CD14-positive monocyte (primary cell): ENCODE measurements at regions not wholly inside any gene's neighbourhood (a gene's known extent, or its start where the extent isn't known, plus 50 kb on each side); places are given as distances from the start of the nearest gene placed in this dataset.

Experiments used
- DNase-seq, 3 donors: peaks; one replicate each; pipeline ENCODE4 v3.0.0-alpha.2; 2011 to 2022
- H2AFZ ChIP-seq: 2 replicates; pipeline ENCODE4 v1.6.0; 2012; ENCODE audit warnings: mild to moderate bottlenecking, low read depth, low read length, inconsistent platforms; ENCODE audit not compliant: insufficient read depth, poor library complexity, severe bottlenecking
- H3K27ac ChIP-seq, 2 donors: 1 replicate in 1 of 2; 2 replicates in 1 of 2; pipeline ENCODE4 v1.5.1; 2012 to 2013; ENCODE audit warnings: low read length in 2 of 2, control low read depth in 1 of 2, inconsistent platforms in 1 of 2, low read depth in 1 of 2, mild to moderate bottlenecking in 1 of 2
- H3K27me3 ChIP-seq, 2 donors: one replicate each; pipeline versions ENCODE4 v1.6.0 to v1.6.1; 2011 to 2013; ENCODE audit warnings: low read length in 2 of 2; ENCODE audit not compliant: control insufficient read depth in 2 of 2, insufficient read depth in 2 of 2
- H3K36me3 ChIP-seq, 2 donors: replicated peaks in 1 of 2; 1 replicate in 1 of 2; 2 replicates in 1 of 2; pipeline versions ENCODE4 v1.5.1 to v1.6.1; 2012 to 2013; ENCODE audit warnings: low read length in 2 of 2, control low read depth in 1 of 2, inconsistent platforms in 1 of 2, mild to moderate bottlenecking in 1 of 2; ENCODE audit not compliant: insufficient read depth in 2 of 2, control insufficient read depth in 1 of 2
- H3K4me1 ChIP-seq, 2 donors: 1 replicate in 1 of 2; 2 replicates in 1 of 2; pipeline versions ENCODE4 v1.5.1 to v1.6.1; 2012 to 2013; ENCODE audit warnings: low read length in 2 of 2, control low read depth in 1 of 2, inconsistent platforms in 1 of 2, mild to moderate bottlenecking in 1 of 2, moderate library complexity in 1 of 2; ENCODE audit not compliant: insufficient read depth in 2 of 2, control insufficient read depth in 1 of 2
- H3K4me2 ChIP-seq: replicated peaks from 2 replicates; pipeline ENCODE3; 2012; ENCODE audit warnings: low read length, moderate library complexity, mild to moderate bottlenecking; ENCODE audit not compliant: poor library complexity, severe bottlenecking; ENCODE audit errors: extremely low read depth
- H3K4me3 ChIP-seq, 3 experiments: fragments of 200-600 bp in 1 of 3; sonication (generic) in 1 of 3; replicated peaks in 1 of 3; 1 replicate in 2 of 3; 2 replicates in 1 of 3; pipeline ENCODE4 v1.5.1; 2011 to 2013; ENCODE audit warnings: low read length in 3 of 3, mild to moderate bottlenecking in 3 of 3, control low read depth in 2 of 3, low read depth in 2 of 3, inconsistent platforms in 1 of 3, moderate library complexity in 1 of 3
- H3K79me2 ChIP-seq: 2 replicates; pipeline ENCODE4 v1.6.0; 2012; ENCODE audit warnings: mild to moderate bottlenecking, control low read depth, inconsistent platforms, low read length, moderate library complexity; ENCODE audit not compliant: insufficient read depth
- H3K9ac ChIP-seq: 2 replicates; pipeline ENCODE4 v1.6.0; 2017; ENCODE audit warnings: low read length, mild to moderate bottlenecking; ENCODE audit not compliant: insufficient read depth, poor library complexity, severe bottlenecking
- H3K9me3 ChIP-seq, 2 donors: replicated peaks in 1 of 2; 1 replicate in 1 of 2; 2 replicates in 1 of 2; pipeline versions ENCODE4 v1.5.1 to v1.6.1; 2012 to 2013; ENCODE audit warnings: low read length in 2 of 2, control low read depth in 1 of 2; ENCODE audit not compliant: control insufficient read depth in 1 of 2, insufficient read depth in 1 of 2
- H4K20me1 ChIP-seq: 2 replicates; pipeline ENCODE4 v1.6.0; 2012; ENCODE audit warnings: mild to moderate bottlenecking, low read length, control low read depth, moderate library complexity; ENCODE audit not compliant: insufficient read depth
- H3K27ac Mint-ChIP-seq, 7 donors: one replicate each; pipeline ENCODE4 v1.8.0; 2020; ENCODE audit warnings: mild to moderate bottlenecking in 7 of 7, mixed read lengths in 7 of 7, moderate library complexity in 6 of 7, inconsistent platforms in 2 of 7
- H3K27me3 Mint-ChIP-seq, 3 donors: one replicate each; pipeline ENCODE4 v1.8.0; 2021 to 2022; ENCODE audit warnings: low read depth in 3 of 3, mild to moderate bottlenecking in 3 of 3, mixed read lengths in 3 of 3, moderate library complexity in 3 of 3, inconsistent platforms in 1 of 3
- H3K36me3 Mint-ChIP-seq, 2 donors: one replicate each; pipeline ENCODE4 v1.8.0; 2020; ENCODE audit warnings: mixed read lengths in 2 of 2, inconsistent platforms in 1 of 2, mild to moderate bottlenecking in 1 of 2
- H3K4me1 Mint-ChIP-seq: one replicate; pipeline ENCODE4 v1.8.0; 2020; ENCODE audit warnings: mild to moderate bottlenecking, mixed read lengths
- H3K4me3 Mint-ChIP-seq, 2 donors: one replicate each; pipeline ENCODE4 v1.8.0; 2020; ENCODE audit warnings: mild to moderate bottlenecking in 2 of 2, mixed read lengths in 2 of 2, moderate library complexity in 1 of 2
- H3K9me3 Mint-ChIP-seq, 7 donors: one replicate each; pipeline ENCODE4 v1.8.0; 2020 to 2022; ENCODE audit warnings: mixed read lengths in 7 of 7, mild to moderate bottlenecking in 6 of 7, moderate library complexity in 6 of 7, inconsistent platforms in 2 of 7
- CTCF ChIP-seq: fragments of 200-600 bp; IDR thresholded peaks from one replicate; pipeline ENCODE4 v1.8.0; 2022; ENCODE audit warnings: antibody characterized with exemption, mild to moderate bottlenecking
- WGBS: methylation state at CpG from one replicate; pipeline ENCODE4 v1.1.5; 2013; ENCODE audit warnings: missing lambda C conversion rate; ENCODE audit not compliant: insufficient coverage; 5-methylcytosine and 5-hydroxymethylcytosine counted together
- intact Hi-C, 2 donors: fragments of 100-400 bp; cut with micrococcal nuclease; formaldehyde crosslinking; loops; one replicate each; pipeline versions ENCODE4 v1.15.0 to v1.15.1; 2023

- no peaks in the 10 kb centered on the region for H3K27me3 ChIP-seq
- H3K9me3 ChIP-seq: no peaks in the 10 kb centered on the region
- H3K27ac ChIP-seq: no peak overlapping the region
- Mint-ChIP-seq H3K9me3 (peaks cover 0 to 6% (median 0%) of the 10 kb centered on the region in 7 donors), H3K4me1 (no peaks in the 10 kb centered on the region), H3K36me3 (no peaks in the 10 kb centered on the region), H3K27ac (no peak overlapping the region), H3K27me3 (peaks cover 1 to 3% (median 3%) of the 10 kb centered on the region in 3 donors), H3K4me3 (no peak overlapping the region)
- no peak for DNase-seq
- H3K9ac ChIP-seq: no peak overlapping the region
- no peak overlapping the region for H3K4me2 ChIP-seq
- no peaks in the 10 kb centered on the region for H3K4me1 ChIP-seq
- 83% methylated on average over 7 of the region's 11 CpGs for WGBS
- H3K4me3 ChIP-seq: no peak overlapping the region
- intact Hi-C loops: no loop called here
- TF ChIP-seq CTCF: no peak
- H2AFZ ChIP-seq: no peak overlapping the region
- no peaks in the 10 kb centered on the region for H3K79me2 ChIP-seq
- H3K36me3 ChIP-seq: no peaks in the 10 kb centered on the region
- no peaks in the 10 kb centered on the region for H4K20me1 ChIP-seq
These were observed 104.2 kb upstream of the CLSTN2 start for GRCh38 chr3:139830817-139831216.

- no peak overlapping the region for H3K27ac ChIP-seq
- H3K79me2 ChIP-seq: no peaks in the 10 kb centered on the region
- no peaks in the 10 kb centered on the region for H3K4me1 ChIP-seq
- no CpG with 5 or more reads among the region's 1 CpG for WGBS
- no peaks in the 10 kb centered on the region for H3K27me3 ChIP-seq
- no peaks in the 10 kb centered on the region for H3K36me3 ChIP-seq
- H3K4me3 Mint-ChIP-seq: no peak overlapping the region
- H3K9ac ChIP-seq: no peak overlapping the region
- H3K9me3 ChIP-seq: no peaks in the 10 kb centered on the region
- H3K4me2 ChIP-seq: no peak overlapping the region
- H4K20me1 ChIP-seq: no peaks in the 10 kb centered on the region
- peaks cover 0 to 3% (median 2%) of the 10 kb centered on the region in 3 donors for H3K27me3 Mint-ChIP-seq
- no peak for DNase-seq
- no peak overlapping the region for H3K27ac Mint-ChIP-seq
- H3K4me1 Mint-ChIP-seq: no peaks in the 10 kb centered on the region
- TF ChIP-seq CTCF: no peak
- intact Hi-C loops: no loop called here
- H3K4me3 ChIP-seq: no peak overlapping the region
- no peak overlapping the region for H2AFZ ChIP-seq
- no peaks in the 10 kb centered on the region for H3K36me3 Mint-ChIP-seq
- peaks cover 0 to 11% (median 2%) of the 10 kb centered on the region in 7 donors for H3K9me3 Mint-ChIP-seq
These were observed 107.2 kb upstream of the CLSTN2 start for GRCh38 chr3:139827833-139828232.
